HG02938 (cell line): ENCODE measurements at regions not wholly inside any gene's neighbourhood (a gene's known extent, or its start where the extent isn't known, plus 50 kb on each side); places are given as distances from the start of the nearest gene placed in this dataset.

Experiments used
- ATAC-seq: cut with Tn5 transposase; IDR thresholded peaks from one replicate; pipeline ENCODE4 v1.9.1; 2021; ENCODE audit warnings: mild to moderate bottlenecking, moderate library complexity; ENCODE audit not compliant: unreplicated experiment

DNA sequence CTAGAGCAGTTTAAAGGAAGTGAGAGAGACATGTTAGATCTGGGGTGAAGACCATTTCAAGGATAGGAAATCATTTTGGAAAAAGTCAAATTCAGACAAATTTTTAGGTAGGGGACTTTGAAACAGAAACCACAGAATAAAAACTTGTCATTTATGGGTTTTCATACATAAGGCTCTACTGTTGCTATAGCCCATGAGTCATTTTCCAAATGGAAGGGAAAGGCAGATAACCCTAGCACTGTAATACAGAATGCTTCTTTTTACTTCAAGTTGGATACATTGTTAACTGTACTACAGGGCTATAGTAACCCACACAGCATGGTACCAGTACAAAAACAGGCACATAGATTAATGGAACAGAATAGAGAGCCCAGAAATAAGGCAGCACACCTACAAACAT is 455.4 kb downstream of the EBF1 start:
- no peak for ATAC-seq

DNA sequence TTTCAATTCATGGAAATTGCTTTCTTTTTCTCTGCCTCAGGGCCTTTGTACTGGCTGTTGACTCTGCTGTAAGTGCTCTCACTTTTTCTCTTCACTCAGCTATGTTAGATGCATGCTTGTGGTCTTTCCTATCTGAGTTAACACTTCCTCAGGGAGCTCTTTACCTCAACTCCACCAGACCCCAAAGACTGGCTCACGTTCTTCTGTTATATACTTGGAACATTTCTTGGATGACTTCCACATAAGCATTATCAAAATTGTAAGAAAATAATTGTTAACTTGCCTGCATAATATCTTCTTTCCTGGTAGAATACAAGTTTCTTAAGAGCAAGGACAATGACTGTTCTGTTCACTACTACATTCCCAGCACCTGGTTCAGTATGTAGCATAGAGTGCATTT is 455.9 kb downstream of the EBF1 start:
- ATAC-seq = no peak

GRCh38 chr5:158642879-158643278 is 456.8 kb downstream of the EBF1 start:
- no peak for ATAC-seq

DNA sequence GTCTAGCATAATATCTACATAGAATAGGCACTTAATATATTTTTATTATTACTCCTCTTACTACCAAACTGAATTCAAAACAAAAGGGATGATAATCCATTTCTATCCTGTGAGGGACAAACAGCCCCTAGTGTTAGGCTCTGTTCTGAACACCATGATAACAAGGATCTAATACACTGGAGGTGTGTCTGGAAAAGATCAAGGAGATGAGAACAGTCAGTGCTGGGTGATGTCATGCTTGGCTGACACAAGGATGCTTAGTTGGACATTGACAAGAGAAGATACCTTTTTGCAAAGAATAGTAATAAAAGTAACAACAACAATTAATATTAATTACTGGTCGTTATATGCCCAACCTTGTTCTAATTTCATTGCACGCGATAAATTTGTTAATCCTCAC is 458.7 kb downstream of the EBF1 start:
- ATAC-seq = no peak

DNA sequence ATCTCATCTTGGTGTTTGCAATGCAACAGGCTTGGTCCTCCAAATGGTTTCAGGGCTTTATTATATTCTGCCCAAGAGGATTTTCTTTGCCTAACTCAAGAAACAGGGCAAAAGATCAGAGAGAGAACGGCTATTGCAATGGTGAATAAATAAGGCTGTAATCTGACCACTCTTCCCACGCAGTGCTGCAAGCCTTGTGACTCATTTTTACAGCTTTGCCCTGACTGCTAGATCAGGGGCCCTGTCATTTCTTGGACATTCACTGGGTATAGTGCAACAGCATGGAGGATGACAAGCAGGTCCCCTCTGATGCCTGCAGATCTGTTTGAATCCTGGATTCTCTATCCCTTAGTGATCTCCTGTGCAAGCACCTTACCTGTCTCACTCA is 459.1 kb downstream of the EBF1 start:
- no peak for ATAC-seq

DNA sequence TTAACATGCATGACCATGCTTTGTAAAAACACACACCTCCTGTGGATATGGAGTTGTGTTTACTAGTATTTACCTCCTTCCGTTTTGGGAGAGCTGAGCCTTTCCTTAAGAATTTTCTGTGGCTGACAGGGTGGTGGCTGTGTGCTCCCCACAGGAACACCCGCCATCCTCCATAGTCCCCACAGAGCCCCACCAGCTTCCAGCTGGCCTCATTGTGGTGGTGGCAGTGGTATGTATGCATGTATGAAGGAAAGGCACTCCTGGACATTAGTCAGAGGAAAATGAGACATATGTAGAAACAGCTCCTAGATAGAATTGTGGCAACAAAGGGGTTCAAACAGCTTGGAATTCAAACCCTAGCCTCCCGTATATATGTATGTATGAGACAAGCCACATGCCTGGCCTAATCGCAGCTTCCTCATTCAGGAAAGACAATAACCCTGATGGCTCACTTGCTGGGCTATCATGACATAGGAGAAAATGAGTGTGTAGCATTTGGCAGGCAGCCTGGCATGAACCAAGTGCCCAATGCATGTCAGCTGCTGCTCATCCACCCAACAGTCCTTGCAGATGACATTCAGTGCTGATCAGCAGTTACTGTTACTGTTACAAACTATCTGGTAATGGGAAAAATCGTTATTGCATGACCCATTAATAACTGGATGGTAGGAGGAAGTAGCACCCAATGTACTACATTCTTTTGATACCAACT is 459.7 kb downstream of the EBF1 start:
- no peak for ATAC-seq

DNA sequence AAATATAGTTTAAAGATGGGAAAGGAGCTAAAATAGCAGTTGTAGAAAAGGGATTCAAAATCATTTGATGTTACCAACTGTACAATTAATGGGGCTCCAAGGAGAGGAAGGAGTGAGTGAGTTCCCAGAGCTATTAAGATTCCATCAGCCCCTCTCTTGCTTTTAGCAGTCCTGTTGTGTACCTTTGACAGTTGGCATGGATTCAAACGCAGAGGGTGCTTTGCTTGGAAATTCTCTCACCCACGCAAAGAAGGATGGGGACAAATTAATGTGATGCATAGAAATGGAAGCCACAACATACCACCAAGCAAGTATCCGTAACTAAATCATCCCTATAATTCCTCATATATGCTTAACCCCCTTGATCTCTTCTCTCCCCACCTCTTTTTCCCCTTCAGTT is 461.3 kb downstream of the EBF1 start:
- no peak for ATAC-seq

GRCh38 chr5:158637039-158637438 is 462.7 kb downstream of the EBF1 start:
- ATAC-seq = no peak

DNA sequence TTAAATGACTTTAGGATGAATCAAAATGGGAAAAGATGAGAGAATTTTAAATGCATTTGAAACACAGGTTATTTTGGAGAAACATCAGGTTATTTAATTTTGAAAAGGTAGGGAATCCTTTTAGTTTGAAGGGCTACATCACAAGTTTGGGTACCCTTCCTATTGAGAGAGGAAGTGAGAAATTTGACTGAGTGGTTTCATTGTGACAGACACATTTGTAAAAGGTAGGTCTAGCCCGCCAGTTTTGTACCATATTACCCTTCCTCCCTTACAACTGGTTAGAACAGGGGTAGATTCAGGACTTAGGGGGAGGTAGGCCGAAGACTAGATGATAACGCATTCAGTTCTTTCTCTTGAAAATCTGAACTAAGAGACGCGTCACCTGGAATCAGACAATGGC is 464.2 kb downstream of the EBF1 start:
- peak; percentile 49 for ATAC-seq

GRCh38 chr5:158634714-158635113 is 465.0 kb downstream of the EBF1 start:
- ATAC-seq = no peak

- ATAC-seq = no peak
Observed at GRCh38 chr5:158629591-158630312, 470.0 kb downstream of the EBF1 start.

- ATAC-seq = no peak
Observed at GRCh38 chr5:158626718-158627117, 473.0 kb downstream of the EBF1 start.

- no peak for ATAC-seq
Observed at GRCh38 chr5:158623971-158624370, 475.7 kb downstream of the EBF1 start.

DNA sequence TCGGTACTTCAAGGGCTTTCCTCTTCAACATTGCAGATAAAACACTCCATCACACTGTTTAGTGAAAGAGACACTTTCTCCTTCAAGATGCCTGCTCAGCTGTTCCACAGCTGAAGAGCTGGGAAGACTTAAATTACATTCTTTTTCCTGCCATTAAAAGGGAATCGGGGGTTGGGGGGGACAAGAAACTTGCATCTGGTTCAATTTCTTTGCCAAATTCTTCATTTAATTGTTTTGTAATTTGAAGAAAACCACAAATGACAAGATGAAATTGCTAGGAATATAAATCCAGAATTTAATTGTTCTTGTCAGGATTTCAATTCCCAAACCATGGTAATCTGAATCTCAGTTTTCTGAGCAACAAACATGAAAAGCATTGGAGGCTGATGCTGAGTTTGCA is 478.3 kb downstream of the EBF1 start:
- no peak for ATAC-seq

DNA sequence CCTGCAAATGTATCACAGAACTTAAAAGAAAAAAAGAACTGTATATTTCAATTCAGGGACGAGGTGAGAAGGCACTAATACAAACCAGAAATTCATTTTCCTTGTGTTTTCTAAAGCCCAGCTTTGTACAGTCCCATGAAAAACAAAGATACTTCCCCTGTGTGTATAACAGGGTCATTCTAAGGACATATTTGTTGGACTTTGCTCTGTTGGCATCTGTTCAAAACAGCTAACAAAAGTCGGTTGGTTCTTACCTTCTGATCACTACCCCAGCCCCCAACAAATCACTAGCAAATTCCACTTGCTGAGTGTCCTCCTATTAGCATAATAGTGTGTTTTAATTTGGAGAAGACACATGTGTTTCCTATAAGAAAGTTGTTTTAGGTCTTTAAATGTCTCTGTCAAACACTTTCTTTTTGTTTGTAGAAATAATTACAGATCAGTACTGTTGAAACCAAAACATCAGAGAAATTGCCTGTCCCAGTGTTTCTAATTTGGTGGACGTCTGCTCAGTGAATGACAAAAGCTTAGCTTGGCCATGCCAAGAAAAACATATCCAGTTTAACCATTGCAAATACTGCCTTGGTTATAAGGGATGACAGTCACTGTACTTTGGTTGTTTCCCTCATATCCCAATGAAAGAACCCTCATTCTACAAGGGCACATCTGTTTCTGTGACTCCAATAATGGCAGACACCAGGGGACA is 480.5 kb downstream of the EBF1 start:
- ATAC-seq = no peak

DNA sequence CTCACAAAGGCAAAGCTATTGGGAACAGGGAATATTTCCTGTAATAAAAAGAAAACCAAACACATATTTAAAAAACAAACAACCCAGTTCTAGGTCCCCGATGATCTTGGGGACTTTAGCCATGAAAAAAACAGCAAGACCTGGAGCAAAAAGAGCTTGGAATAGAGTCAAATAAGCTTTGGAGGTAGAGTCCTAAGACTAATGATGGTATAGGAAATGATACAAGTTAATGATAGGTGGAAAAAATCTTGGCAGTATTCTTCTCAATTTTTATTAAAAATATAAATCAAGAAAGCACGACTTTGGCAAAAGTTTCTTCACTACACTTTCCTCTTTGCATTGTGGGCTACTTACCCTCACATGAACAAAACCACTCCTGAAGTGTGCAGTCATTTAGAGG is 481.5 kb downstream of the EBF1 start:
- no peak for ATAC-seq

DNA sequence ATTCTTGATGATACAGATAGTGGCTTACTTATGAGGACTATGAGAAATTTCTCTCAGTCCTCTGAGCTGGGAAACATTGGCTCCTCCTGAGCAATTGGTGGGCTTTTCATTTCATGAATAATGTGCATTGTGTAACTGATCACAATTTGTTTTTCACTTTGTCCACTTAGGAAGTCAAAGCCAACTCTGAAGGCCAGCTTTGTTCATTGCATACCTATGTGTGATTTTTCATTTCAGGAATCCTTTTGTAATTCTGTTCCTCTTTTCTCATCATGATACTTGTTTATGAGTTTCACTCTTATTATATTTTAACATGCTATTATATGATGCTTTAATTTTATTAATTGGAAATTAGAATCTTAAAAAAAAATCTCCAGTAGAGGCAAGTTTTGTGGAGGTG is 483.0 kb downstream of the EBF1 start:
- ATAC-seq = no peak

- no peak for ATAC-seq
Observed at GRCh38 chr5:158614951-158615350, 484.8 kb downstream of the EBF1 start.

DNA sequence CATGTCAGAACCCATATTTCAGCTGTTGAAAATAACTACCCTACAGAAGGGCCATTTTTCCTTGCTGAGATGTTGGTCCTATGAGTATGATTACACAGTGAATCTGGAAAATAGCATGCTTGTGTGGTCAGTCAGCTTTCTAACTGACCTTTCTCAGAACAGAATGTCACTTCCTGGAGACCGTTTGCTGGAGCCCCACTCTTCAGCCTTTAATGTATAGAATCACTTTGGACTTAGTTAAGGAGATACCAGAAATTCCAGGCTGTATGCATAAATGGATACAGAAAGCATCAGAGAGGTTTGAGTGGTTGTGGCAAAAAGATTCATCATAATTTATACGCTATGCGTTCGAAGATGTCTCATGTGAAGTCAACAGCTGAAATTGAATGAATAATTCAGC is 488.1 kb downstream of the EBF1 start:
- no peak for ATAC-seq

DNA sequence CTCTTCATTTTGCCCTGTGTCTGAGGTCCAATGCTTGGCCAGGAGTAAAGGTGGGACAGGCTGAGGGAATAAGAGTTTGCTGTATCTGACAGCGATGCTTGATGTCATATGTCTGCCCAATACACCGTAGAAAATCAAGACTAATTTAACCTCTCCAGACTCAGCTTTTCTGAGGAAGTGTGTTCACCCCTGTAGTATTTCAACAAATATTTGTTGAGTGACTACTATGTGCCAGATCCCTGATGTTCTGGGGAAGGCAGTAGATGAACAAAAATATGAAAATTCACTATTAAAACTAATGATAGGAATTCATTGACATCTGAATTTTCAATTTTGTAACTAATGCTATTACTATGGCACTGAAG is 489.7 kb downstream of the EBF1 start:
- no peak for ATAC-seq

DNA sequence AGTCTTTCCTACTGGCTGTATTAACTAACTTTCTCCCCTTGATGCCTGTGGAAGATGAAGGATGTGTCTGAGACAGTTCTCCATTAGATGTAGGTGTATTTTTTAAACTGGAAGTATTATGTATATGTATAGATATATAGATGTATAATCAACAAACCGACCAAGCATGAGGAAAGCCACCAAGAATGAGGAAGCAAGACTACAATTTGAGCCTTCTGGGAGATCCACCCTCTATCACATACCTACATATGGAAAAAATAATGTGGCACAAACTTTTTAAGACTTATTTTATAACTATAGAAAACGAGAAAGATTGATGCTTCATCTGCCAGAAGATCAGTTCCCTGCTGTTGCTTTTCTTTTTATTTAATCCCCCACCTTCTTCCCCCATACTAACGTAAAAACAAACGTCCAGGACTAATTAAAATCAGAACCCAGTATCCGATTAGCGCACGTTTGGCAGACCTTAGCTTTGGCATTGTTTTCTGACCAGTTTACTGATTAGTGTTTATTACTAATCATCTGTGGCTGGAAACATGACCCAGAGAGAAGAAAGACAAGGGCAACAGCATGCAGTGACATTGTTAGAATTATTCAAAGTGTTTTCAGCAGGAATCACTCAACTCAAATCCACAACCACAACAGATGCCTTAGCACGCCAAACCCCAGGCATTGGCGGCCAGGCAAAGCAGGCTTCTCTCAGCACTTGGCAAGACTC is 490.2 kb downstream of the EBF1 start:
- no peak for ATAC-seq

DNA sequence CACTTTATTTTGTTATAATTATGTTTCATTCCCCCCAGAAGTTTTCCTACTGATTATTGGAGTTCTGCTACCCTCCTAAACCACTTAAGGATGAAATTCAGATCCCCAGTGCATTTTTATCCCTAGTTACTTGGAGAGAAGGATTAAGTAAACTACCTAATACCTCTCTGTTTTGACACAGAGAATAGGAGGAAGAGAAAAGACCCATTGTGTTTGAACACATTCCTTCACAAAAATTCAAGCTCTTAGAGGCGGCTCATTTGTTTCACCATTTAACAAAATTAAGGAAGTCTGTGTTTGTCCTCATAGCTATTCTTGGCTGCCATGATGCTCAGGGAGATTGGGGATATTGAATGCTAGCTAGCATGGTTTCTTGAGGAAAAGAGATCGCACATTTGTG is 492.6 kb downstream of the EBF1 start:
- no peak for ATAC-seq
